Psoas muscle (tissue), 7 donors: ENCODE measurements at regions not wholly inside any gene's neighbourhood (a gene's known extent, or its start where the extent isn't known, plus 50 kb on each side); places are given as distances from the start of the nearest gene placed in this dataset.

Experiments used
- ATAC-seq, 4 donors: fragments of 200-7000 bp; cut with Tn5 transposase; one replicate each; pipeline ENCODE4 v1.9.1; 2020; ENCODE audit warnings: moderate library complexity in 3 of 4, mild to moderate bottlenecking in 2 of 4
- DNase-seq, 2 donors: peaks; one replicate each; pipeline ENCODE4 v3.0.0-alpha.2; 2020
- H3K27ac ChIP-seq: fragments of 200-600 bp; one replicate; pipeline ENCODE4 v1.8.0; 2022
- H3K27me3 ChIP-seq, 3 donors: fragments of 200-600 bp in 1 of 3; one replicate each; pipeline versions ENCODE4 v1.6.1 to v1.8.0; 2013 to 2022; ENCODE audit warnings: low read length in 2 of 3, mild to moderate bottlenecking in 2 of 3, moderate library complexity in 1 of 3; ENCODE audit not compliant: insufficient read depth in 3 of 3
- H3K36me3 ChIP-seq, 2 donors: fragments of 200-600 bp in 1 of 2; one replicate each; pipeline versions ENCODE4 v1.6.1 to v1.8.0; 2013 to 2022; ENCODE audit warnings: low read depth in 1 of 2, mild to moderate bottlenecking in 1 of 2, moderate library complexity in 1 of 2; ENCODE audit not compliant: insufficient read depth in 1 of 2
- H3K4me1 ChIP-seq: fragments of 200-600 bp; one replicate; pipeline ENCODE4 v1.8.0; 2022
- H3K4me3 ChIP-seq: fragments of 200-600 bp; one replicate; pipeline ENCODE4 v1.8.0; 2022; ENCODE audit warnings: mild to moderate bottlenecking
- H3K9me3 ChIP-seq: fragments of 200-600 bp; one replicate; pipeline ENCODE4 v1.8.0; 2022
- CTCF ChIP-seq: fragments of 200-600 bp; IDR thresholded peaks from one replicate; pipeline ENCODE4 v1.8.0; 2022; ENCODE audit warnings: antibody characterized with exemption
- WGBS, 3 donors: extraction: QIAGEN DNeasy Blood & Tissue Kit; methylation state at CpG; one replicate each; pipeline versions ENCODE4 v1.1.6 to v1.1.7; 2013; 5-methylcytosine and 5-hydroxymethylcytosine counted together
- intact Hi-C, 2 donors: fragments of 100-400 bp; cut with DNase I; formaldehyde crosslinking; loops; one replicate each; pipeline versions ENCODE4 v1.11.0 to v1.14.2; 2022
- donor health status: healthy with polysubstance abuse.
- donor health status: DM: no; HTN: no; CAD: no; lungs with moderate emphysema.
- donor health status: Bipolar disorder and iron deficiency.
- donor health status: healthy.
- donor health status: DM: yes; HTN: yes; CAD: no.
- donor health status: DM: no; HTN: no; CAD: no.
- donor health status: DM: yes; HTN: yes; CAD: no.

DNA sequence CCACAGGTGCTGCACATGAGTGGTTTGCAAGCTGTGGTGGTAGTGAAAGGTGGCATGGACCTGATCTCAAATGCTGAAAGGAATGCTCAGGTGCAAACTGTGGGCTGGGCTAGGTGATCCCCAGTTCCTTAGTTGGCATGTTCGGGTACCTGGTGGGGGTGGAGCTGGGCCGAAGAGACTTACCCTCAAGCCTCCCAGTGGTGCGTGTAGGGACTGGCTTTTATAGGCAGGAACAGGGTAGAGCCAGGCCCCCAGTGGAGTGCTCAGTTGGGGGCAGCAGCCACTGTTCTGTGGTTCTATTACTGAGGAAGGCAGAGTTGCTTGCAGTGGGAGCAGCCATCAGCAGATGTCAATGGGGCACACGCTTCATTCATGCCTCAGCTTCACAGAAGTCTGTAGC, 399.8 kb downstream of the HTR1B start:
- TF ChIP-seq CTCF, result no peak
- DNase-seq (no peak), ATAC-seq (no peak)
- H3K27me3 ChIP-seq, result no peaks in the 10 kb centered on the region
- 80 to 87% (median 83%) methylated on average over 4 of the region's 4 CpGs for WGBS, 3 donors
- no peaks in the 10 kb centered on the region for H3K36me3 ChIP-seq
- intact Hi-C loops, result no loop called here
- no peaks in the 10 kb centered on the region for H3K4me1 ChIP-seq
- no peaks in the 10 kb centered on the region for H3K9me3 ChIP-seq
- no peak overlapping the region for H3K4me3 ChIP-seq
- H3K27ac ChIP-seq, result no peak overlapping the region

DNA sequence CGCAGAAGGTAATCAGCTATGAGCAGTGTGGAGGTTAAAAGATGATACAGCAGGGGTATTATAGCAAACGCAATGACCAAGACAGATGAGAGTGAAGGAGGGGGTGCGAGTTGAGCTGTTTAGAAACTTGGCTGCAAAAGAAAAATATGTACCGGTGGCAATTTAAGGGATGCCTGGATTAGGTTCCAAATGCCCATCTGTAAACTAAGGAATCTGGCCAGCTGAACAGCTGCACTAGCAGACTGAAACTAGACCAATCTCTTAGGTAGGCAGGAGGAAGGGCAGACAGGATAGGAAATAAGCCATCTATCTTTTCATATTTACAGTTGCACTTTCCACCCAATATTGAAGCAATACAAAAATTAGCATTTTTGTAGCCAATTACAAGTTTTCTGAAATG, 407.6 kb downstream of the HTR1B start:
- Histone ChIP-seq H3K27me3 (no peaks in the 10 kb centered on the region), H3K4me1 (no peaks in the 10 kb centered on the region), H3K4me3 (no peak overlapping the region), H3K9me3 (peaks cover 4% of the 10 kb centered on the region), H3K36me3 (no peaks in the 10 kb centered on the region), H3K27ac (no peak overlapping the region)
- intact Hi-C loops, result no loop called here
- WGBS, 3 donors, result 45 to 68% (median 48%) methylated on average over 4 of the region's 4 CpGs
- DNase-seq (no peak), ATAC-seq (no peak)
- no peak for TF ChIP-seq CTCF

- ATAC-seq, result no peak
- no peak overlapping the region for H3K4me3 ChIP-seq
- H3K4me1 ChIP-seq, result no peaks in the 10 kb centered on the region
- no peaks in the 10 kb centered on the region for H3K9me3 ChIP-seq
- 79 to 80% (median 80%) methylated on average over 3 of the region's 3 CpGs for WGBS, 3 donors
- no peak overlapping the region for H3K27ac ChIP-seq
- DNase-seq, result no peak
- no peak for TF ChIP-seq CTCF
- intact Hi-C loops, result no loop called here
- no peaks in the 10 kb centered on the region for H3K36me3 ChIP-seq
- no peaks in the 10 kb centered on the region for H3K27me3 ChIP-seq
These were observed 422.6 kb downstream of the HTR1B start for GRCh38 chr6:77040568-77041195.

- intact Hi-C loops, result no loop called here
- no peak overlapping the region for H3K4me3 ChIP-seq
These were observed 424.5 kb downstream of the HTR1B start for GRCh38 chr6:77038807-77039206.

More at GRCh38 chr6:77038807-77039206, 424.5 kb downstream of the HTR1B start:
- WGBS, 3 donors, result 69 to 91% (median 69%) methylated on average over 3 of the region's 3 CpGs
- no peaks in the 10 kb centered on the region for H3K27me3 ChIP-seq
- TF ChIP-seq CTCF, result no peak
- no peaks in the 10 kb centered on the region for H3K9me3 ChIP-seq
- no peaks in the 10 kb centered on the region for H3K36me3 ChIP-seq
- ATAC-seq (no peak), DNase-seq (no peak)
- H3K4me1 ChIP-seq, result no peaks in the 10 kb centered on the region
- H3K27ac ChIP-seq, result no peak overlapping the region
